CD4-positive, alpha-beta T cell (primary cell): ENCODE measurements at regions not wholly inside any gene's neighbourhood (a gene's known extent, or its start where the extent isn't known, plus 50 kb on each side); places are given as distances from the start of the nearest gene placed in this dataset.

ENCODE experiments used
- ATAC-seq: fragments of 200-7000 bp; cut with Tn5 transposase; one replicate; pipeline ENCODE4 v1.10.0; 2022; ENCODE audit warnings: mild to moderate bottlenecking; ENCODE audit not compliant: poor library complexity
- CTCF ChIA-PET: fragments of 350-600 bp; sonication (Branson Sonifier 250); formaldehyde crosslinking; loops from one replicate; lab custom pipeline; 2021; ENCODE audit warnings: antibody characterized with exemption, inconsistent platforms; lab: Charles Lee
- POLR2A ChIA-PET: fragments of 350-600 bp; sonication (Branson Sonifier 250); formaldehyde crosslinking; loops from one replicate; lab custom pipeline; 2021; ENCODE audit warnings: antibody characterized with exemption, inconsistent platforms; lab: Charles Lee
- DNase-seq, 14 experiments: peaks; one replicate each; pipeline ENCODE4 v3.0.0-alpha.2; 2013 to 2020; ENCODE audit warnings: mixed read lengths in 2 of 14
- H3K27ac ChIP-seq, 2 donors: one replicate each; pipeline versions ENCODE4 v1.5.1 to v1.7.0; 2013; ENCODE audit warnings: low read length in 2 of 2, low read depth in 1 of 2, mild to moderate bottlenecking in 1 of 2
- H3K27me3 ChIP-seq, 2 experiments: 1 replicate in 1 of 2; 2 replicates in 1 of 2; pipeline versions ENCODE4 v1.6.1 to v1.7.0; 2013; ENCODE audit warnings: low read length in 2 of 2, control low read depth in 1 of 2, mild to moderate bottlenecking in 1 of 2, moderate library complexity in 1 of 2; ENCODE audit not compliant: insufficient read depth in 2 of 2, control insufficient read depth in 1 of 2
- H3K36me3 ChIP-seq: one replicate; pipeline ENCODE4 v1.6.1; 2013; ENCODE audit warnings: low read length, control low read depth; ENCODE audit not compliant: insufficient read depth
- H3K4me1 ChIP-seq: one replicate; pipeline ENCODE4 v1.6.1; 2013; ENCODE audit warnings: low read length, control low read depth; ENCODE audit not compliant: insufficient read depth
- H3K4me3 ChIP-seq: one replicate; pipeline ENCODE4 v1.5.1; 2013; ENCODE audit warnings: mild to moderate bottlenecking, low read length, moderate library complexity
- H3K9me3 ChIP-seq, 2 experiments: 1 replicate in 1 of 2; 2 replicates in 1 of 2; pipeline versions ENCODE4 v1.6.1 to v1.7.0; 2013; ENCODE audit warnings: low read length in 2 of 2, mild to moderate bottlenecking in 2 of 2, control low read depth in 1 of 2, moderate library complexity in 1 of 2; ENCODE audit not compliant: control insufficient read depth in 1 of 2, insufficient read depth in 1 of 2
- H3K27ac Mint-ChIP-seq: one replicate; pipeline ENCODE4 v1.8.0; 2020; ENCODE audit warnings: mixed read lengths
- H3K27me3 Mint-ChIP-seq: one replicate; pipeline ENCODE4 v1.8.0; 2021; ENCODE audit warnings: mixed read lengths
- H3K36me3 Mint-ChIP-seq: one replicate; pipeline ENCODE4 v1.8.0; 2021; ENCODE audit warnings: low read depth, mixed read lengths
- H3K4me1 Mint-ChIP-seq: one replicate; pipeline ENCODE4 v1.8.0; 2021; ENCODE audit warnings: low read depth, mixed read lengths
- H3K4me3 Mint-ChIP-seq: one replicate; pipeline ENCODE4 v1.8.0; 2020; ENCODE audit warnings: mild to moderate bottlenecking, mixed read lengths
- H3K9me3 Mint-ChIP-seq: one replicate; pipeline ENCODE4 v1.8.0; 2020; ENCODE audit warnings: mixed read lengths
- intact Hi-C, 2 experiments: fragments of 100-400 bp; cut with DNase I in 1 of 2; cut with micrococcal nuclease in 1 of 2; formaldehyde crosslinking; loops; one replicate each; pipeline versions ENCODE4 v1.15.1 to v1.9.0; 2023 to 2025; cut with DNase I, micrococcal nuclease
- TF ChIP-seq, protein P1 (sequence below): fragments of 200-600 bp; IDR thresholded peaks from one replicate; pipeline ENCODE4 v1.8.0; 2022; ENCODE audit warnings: antibody characterized with exemption, mild to moderate bottlenecking

DNA sequence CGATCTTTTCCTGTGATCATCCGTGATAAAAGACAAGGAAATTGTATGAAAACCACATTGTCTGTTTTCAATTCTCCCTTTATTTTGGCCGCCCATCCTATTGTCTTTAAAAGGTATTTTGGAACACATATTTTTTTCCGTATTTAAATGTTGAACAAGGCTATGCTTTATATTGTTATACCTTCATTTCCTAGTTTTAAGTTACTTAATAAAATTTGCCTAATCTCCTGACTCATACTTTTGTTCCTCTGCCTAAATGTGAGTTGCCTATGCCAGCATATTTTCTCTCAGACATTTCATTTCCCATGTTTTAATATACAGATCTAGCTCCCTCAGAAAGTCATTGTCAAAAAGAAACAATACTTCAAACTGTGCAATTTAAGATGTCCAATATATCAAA is 104.2 kb downstream of the SLITRK6 start:
- no peaks in the 10 kb centered on the region for H3K36me3 ChIP-seq
- ATAC-seq, result no peak

DNA sequence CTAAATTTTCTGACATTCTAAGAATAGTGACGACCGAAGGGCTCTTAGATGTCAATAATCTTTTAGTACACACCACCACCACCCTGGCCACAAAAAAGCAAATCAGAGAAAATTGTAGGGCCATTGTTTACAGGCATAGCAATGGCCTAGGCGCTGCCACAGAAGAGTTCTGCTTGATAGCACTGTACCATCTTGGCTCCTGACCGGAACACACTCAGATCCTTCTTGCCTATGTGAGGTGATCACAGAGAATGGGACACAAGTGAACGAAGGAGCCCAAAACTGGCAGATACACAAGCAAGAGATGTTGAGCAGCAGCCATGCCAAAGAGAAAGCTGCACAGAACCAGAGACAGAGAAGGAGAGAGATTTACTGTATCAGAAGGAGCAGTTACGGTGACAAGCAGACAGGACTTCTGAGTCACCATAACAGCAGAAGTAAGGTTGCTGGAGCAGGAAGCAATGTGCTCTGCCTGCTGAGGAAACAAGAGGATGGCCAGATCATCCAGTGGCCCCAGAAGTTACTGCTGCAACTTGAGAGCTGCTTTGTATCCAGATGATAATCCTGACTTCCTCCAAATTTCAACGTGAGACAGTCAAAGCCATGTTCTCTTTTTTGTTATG is 105.2 kb downstream of the SLITRK6 start:
- POLR2A ChIA-PET, result no interaction called here

More for the DNA sequence above, 104.2 kb downstream of the SLITRK6 start:
- Histone ChIP-seq H3K27me3 (no peaks in the 10 kb centered on the region), H3K9me3 (peaks cover 0 to 3% of the 10 kb centered on the region in 2 experiments), H3K4me1 (no peaks in the 10 kb centered on the region), H3K4me3 (no peak overlapping the region), H3K27ac (no peak overlapping the region)
- Mint-ChIP-seq H3K4me1 (no peaks in the 10 kb centered on the region), H3K27me3 (no peaks in the 10 kb centered on the region), H3K4me3 (no peak overlapping the region), H3K9me3 (peaks cover 7% of the 10 kb centered on the region), H3K36me3 (no peaks in the 10 kb centered on the region), H3K27ac (no peak overlapping the region)
- TF ChIP-seq, protein P1, sequence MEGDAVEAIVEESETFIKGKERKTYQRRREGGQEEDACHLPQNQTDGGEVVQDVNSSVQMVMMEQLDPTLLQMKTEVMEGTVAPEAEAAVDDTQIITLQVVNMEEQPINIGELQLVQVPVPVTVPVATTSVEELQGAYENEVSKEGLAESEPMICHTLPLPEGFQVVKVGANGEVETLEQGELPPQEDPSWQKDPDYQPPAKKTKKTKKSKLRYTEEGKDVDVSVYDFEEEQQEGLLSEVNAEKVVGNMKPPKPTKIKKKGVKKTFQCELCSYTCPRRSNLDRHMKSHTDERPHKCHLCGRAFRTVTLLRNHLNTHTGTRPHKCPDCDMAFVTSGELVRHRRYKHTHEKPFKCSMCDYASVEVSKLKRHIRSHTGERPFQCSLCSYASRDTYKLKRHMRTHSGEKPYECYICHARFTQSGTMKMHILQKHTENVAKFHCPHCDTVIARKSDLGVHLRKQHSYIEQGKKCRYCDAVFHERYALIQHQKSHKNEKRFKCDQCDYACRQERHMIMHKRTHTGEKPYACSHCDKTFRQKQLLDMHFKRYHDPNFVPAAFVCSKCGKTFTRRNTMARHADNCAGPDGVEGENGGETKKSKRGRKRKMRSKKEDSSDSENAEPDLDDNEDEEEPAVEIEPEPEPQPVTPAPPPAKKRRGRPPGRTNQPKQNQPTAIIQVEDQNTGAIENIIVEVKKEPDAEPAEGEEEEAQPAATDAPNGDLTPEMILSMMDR, result no peak
- ChIA-PET CTCF (no interaction called here), POLR2A (no interaction called here)
- intact Hi-C loops, result no loop called here
- no peak for DNase-seq

DNA sequence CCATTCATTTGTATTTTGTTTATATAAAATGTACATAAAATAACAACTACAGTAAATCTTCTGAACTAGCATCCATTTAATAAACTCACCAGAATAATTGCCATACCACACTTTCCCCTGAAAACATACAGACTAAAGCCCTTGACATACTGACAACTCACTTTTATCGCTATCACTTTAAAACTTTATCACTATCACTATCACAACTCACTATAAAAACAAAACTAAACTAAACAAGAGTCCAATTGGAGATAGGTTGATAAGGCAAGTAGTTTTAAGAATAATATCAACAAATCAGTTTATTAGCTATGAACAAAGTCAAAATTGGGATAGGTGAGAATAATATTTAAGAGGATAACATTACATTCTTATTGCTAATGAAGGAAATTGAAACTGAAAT is 108.9 kb downstream of the SLITRK6 start:
- Mint-ChIP-seq H3K4me3 (no peak overlapping the region), H3K27me3 (no peaks in the 10 kb centered on the region), H3K4me1 (no peaks in the 10 kb centered on the region), H3K36me3 (no peaks in the 10 kb centered on the region), H3K9me3 (no peaks in the 10 kb centered on the region), H3K27ac (no peak overlapping the region)
- H3K9me3 ChIP-seq, result no peaks in the 10 kb centered on the region
- H3K4me1 ChIP-seq, result no peaks in the 10 kb centered on the region
- H3K27ac ChIP-seq, result no peak overlapping the region
- ATAC-seq (no peak), DNase-seq (no peak)
- H3K36me3 ChIP-seq, result no peaks in the 10 kb centered on the region
- ChIA-PET POLR2A (no interaction called here), CTCF (no interaction called here)
- TF ChIP-seq, protein P1, result no peak
- H3K27me3 ChIP-seq, result no peaks in the 10 kb centered on the region
- intact Hi-C loops, result no loop called here
- H3K4me3 ChIP-seq, result no peak overlapping the region

More for the DNA sequence above, 105.2 kb downstream of the SLITRK6 start:
- H3K27me3 Mint-ChIP-seq, result no peaks in the 10 kb centered on the region
- H3K9me3 Mint-ChIP-seq, result peaks cover 7% of the 10 kb centered on the region
- H3K36me3 Mint-ChIP-seq, result no peaks in the 10 kb centered on the region
- no peak overlapping the region for H3K27ac Mint-ChIP-seq
- intact Hi-C loops, result no loop called here
- H3K4me3 Mint-ChIP-seq, result no peak overlapping the region
- H3K36me3 ChIP-seq, result no peaks in the 10 kb centered on the region
- H3K4me1 ChIP-seq, result no peaks in the 10 kb centered on the region
- no peak for ATAC-seq
- H3K4me1 Mint-ChIP-seq, result no peaks in the 10 kb centered on the region
- no peak for DNase-seq
- no peak overlapping the region for H3K4me3 ChIP-seq
- H3K9me3 ChIP-seq, result peaks cover 0 to 3% of the 10 kb centered on the region in 2 experiments
- TF ChIP-seq, protein P1, result no peak
- no peaks in the 10 kb centered on the region for H3K27me3 ChIP-seq
- no peak overlapping the region for H3K27ac ChIP-seq
- CTCF ChIA-PET, result no interaction called here
